ENCODE measurements at regions not wholly inside any gene's neighbourhood (a gene's known extent, or its start where the extent isn't known, plus 50 kb on each side); places are given as distances from the start of the nearest gene placed in this dataset.

DNA sequence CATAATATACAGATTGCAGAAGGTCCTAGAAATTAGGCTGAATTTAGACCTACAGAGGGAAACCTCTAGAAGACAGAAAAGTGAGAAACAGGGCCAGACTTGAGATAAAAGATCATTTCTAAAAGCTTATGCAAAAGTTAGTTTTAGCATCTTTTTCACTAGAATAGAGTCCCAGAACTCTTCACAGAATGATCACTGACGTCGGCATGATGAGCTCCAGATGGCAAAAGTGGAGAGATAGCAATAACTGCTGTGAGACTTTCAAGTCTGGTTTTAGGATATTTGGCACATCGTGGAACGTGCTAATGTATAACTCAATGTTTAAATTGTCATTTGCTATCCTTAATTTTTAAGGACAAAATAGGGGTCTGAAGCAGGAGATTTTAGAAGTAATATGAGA lies 1050.7 kb upstream of the CELF4 start:
- Histone ChIP-seq H3K4me3 (ENCODE audit: low read length in 2 of 2) (no peak overlapping the region), H3K27ac (replicated peaks; ENCODE audit: low read length) (no peak overlapping the region), H2BK5ac (ENCODE audit: low read length) (no peak overlapping the region), H3K14ac (ENCODE audit: low read length) (no peak overlapping the region), H3K4ac (ENCODE audit: low read length) (no peak overlapping the region), H2AK5ac (ENCODE audit: low read depth, low read length) (no peak overlapping the region), H3K27me3 (ENCODE audit: control insufficient read depth in 3 of 3, insufficient read depth in 3 of 3, low read depth in 1 of 3, low read length in 3 of 3) (no peaks in the 10 kb centered on the region), H2BK15ac (ENCODE audit: low read length) (no peak overlapping the region), H3K79me1 (ENCODE audit: low read depth, low read length) (no peaks in the 10 kb centered on the region), H3K18ac (ENCODE audit: low read length) (no peak overlapping the region), H4K8ac (ENCODE audit: low read depth, low read length) (no peak overlapping the region), H3K4me2 (ENCODE audit: insufficient read depth, low read length, poor library complexity, severe bottlenecking) (no peak overlapping the region), H2AFZ (ENCODE audit: low read length) (no peak overlapping the region), H2BK120ac (ENCODE audit: low read depth, low read length) (no peak overlapping the region), H3K36me3 (replicated peaks in 1 of 2; ENCODE audit: control insufficient read depth in 2 of 2, insufficient read depth in 2 of 2, low read length in 2 of 2) (no peaks in the 10 kb centered on the region), H3K4me1 (ENCODE audit: control insufficient read depth in 2 of 2, insufficient read depth in 1 of 2, low read depth in 1 of 2, low read length in 2 of 2) (no peaks in the 10 kb centered on the region), H3K23ac (ENCODE audit: low read depth, low read length, poor library complexity) (no peak overlapping the region), H2BK12ac (ENCODE audit: low read length) (no peak overlapping the region), H3K9me3 (replicated peaks in 1 of 2; ENCODE audit: control insufficient read depth in 2 of 2, insufficient read depth in 1 of 2, low read depth in 1 of 2, low read length in 2 of 2) (no peaks in the 10 kb centered on the region), H3K9ac (ENCODE audit: low read depth, low read length, poor library complexity) (no peak overlapping the region), H4K91ac (ENCODE audit: low read depth, low read length, poor library complexity) (no peak overlapping the region)
- no peak for DNase-seq (ENCODE audit: low spot score)
- WGBS, 2 donors (ENCODE audit: extremely low coverage in 2 of 2, insufficient read length in 2 of 2, insufficient replicate concordance in 1 of 2) = no CpG with 5 or more reads among the region's 4 CpGs

DNA sequence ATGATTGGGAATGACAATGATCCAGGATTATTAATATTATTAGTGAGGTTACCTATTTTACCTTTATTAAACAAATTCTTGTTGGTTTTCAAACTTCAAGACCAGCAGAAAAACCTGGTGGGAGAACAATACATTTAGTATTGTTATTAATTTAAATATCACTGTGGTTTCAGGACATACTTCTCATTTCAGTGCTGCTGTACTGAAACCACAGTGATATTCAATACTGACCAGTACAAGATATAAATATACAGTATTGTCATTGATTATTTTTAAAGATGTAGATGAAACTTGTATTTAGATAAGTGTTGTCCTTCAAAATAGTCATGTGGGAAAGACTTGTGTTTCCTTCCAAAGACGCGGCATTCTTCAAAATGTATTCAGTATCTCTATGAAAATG lies 1047.3 kb upstream of the CELF4 start:
- no peak overlapping the region for H2BK12ac ChIP-seq (ENCODE audit: low read length)
- H3K4me1 ChIP-seq (ENCODE audit: control insufficient read depth in 2 of 2, insufficient read depth in 1 of 2, low read depth in 1 of 2, low read length in 2 of 2) = no peaks in the 10 kb centered on the region
- H2BK120ac ChIP-seq (ENCODE audit: low read depth, low read length) = no peak overlapping the region
- no peaks in the 10 kb centered on the region for H3K27me3 ChIP-seq (ENCODE audit: control insufficient read depth in 3 of 3, insufficient read depth in 3 of 3, low read depth in 1 of 3, low read length in 3 of 3)
- H3K4me3 ChIP-seq (ENCODE audit: low read length in 2 of 2) = no peak overlapping the region
- no peak overlapping the region for H3K18ac ChIP-seq (ENCODE audit: low read length)
- no peak overlapping the region for H4K8ac ChIP-seq (ENCODE audit: low read depth, low read length)
- H4K91ac ChIP-seq (ENCODE audit: low read depth, low read length, poor library complexity) = no peak overlapping the region
- no peak overlapping the region for H3K4me2 ChIP-seq (ENCODE audit: insufficient read depth, low read length, poor library complexity, severe bottlenecking)
- H3K36me3 ChIP-seq (replicated peaks in 1 of 2; ENCODE audit: control insufficient read depth in 2 of 2, insufficient read depth in 2 of 2, low read length in 2 of 2) = no peaks in the 10 kb centered on the region
- no peak overlapping the region for H3K27ac ChIP-seq (replicated peaks; ENCODE audit: low read length)
- no CpG with 5 or more reads among the region's 2 CpGs for WGBS, 2 donors (ENCODE audit: extremely low coverage in 2 of 2, insufficient read length in 2 of 2, insufficient replicate concordance in 1 of 2)
- H2AK5ac ChIP-seq (ENCODE audit: low read depth, low read length) = no peak overlapping the region
- no peak overlapping the region for H2AFZ ChIP-seq (ENCODE audit: low read length)
- no peak overlapping the region for H3K14ac ChIP-seq (ENCODE audit: low read length)
- H3K9me3 ChIP-seq (replicated peaks in 1 of 2; ENCODE audit: control insufficient read depth in 2 of 2, insufficient read depth in 1 of 2, low read depth in 1 of 2, low read length in 2 of 2) = no peaks in the 10 kb centered on the region
- no peak overlapping the region for H3K4ac ChIP-seq (ENCODE audit: low read length)
- H2BK15ac ChIP-seq (ENCODE audit: low read length) = no peak overlapping the region
- H2BK5ac ChIP-seq (ENCODE audit: low read length) = no peak overlapping the region
- H3K79me1 ChIP-seq (ENCODE audit: low read depth, low read length) = no peaks in the 10 kb centered on the region
- DNase-seq (ENCODE audit: low spot score) = no peak
- no peak overlapping the region for H3K9ac ChIP-seq (ENCODE audit: low read depth, low read length, poor library complexity)
- no peak overlapping the region for H3K23ac ChIP-seq (ENCODE audit: low read depth, low read length, poor library complexity)

DNA sequence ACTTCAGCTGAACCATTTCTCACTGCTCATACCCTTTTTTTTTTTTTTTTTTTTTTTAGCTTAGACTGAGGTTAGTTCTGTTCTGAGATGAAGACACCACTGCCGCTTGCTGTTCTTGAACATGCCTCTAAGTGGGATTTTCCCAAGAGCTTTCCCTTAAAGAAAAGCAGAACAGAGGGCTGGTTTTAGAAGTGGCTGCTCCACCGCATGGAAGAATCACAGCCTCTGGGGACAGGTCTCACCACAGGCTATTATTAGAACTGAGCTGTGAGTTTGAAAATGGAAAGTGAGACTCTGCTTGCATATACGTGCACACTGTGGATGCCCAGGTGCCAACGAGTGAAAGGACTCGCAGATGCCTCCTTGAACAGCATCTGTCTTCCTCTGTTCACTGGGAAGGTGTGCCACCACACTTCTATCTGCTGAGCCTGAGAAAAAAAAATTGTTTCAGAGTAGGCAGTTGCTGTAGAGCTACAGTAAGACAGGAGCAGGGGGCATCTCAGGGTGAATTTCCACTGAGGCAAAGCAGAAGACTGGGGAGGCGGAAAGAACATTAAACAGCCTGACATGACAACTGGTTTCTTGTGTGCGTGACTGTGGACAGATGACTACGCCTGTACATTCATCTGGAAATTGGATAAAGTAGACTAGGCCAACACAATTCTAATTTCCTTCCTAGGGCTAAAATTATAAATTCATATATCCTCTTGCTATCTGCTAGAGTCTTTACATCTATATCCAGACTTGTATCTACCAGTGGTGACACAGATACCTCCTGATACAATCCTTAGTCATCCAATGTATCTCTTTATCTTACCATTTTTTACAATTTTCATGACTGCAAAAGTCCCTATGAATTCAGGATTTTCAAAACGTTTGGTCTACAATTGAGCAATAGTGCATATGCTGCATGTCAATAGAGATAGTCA lies 1045.7 kb upstream of the CELF4 start:
- Histone ChIP-seq H3K36me3 (replicated peaks in 1 of 2; ENCODE audit: control insufficient read depth in 2 of 2, insufficient read depth in 2 of 2, low read length in 2 of 2) (no peaks in the 10 kb centered on the region), H2BK5ac (ENCODE audit: low read length) (no peak overlapping the region), H4K91ac (ENCODE audit: low read depth, low read length, poor library complexity) (no peak overlapping the region), H3K14ac (ENCODE audit: low read length) (no peak overlapping the region), H3K4me1 (ENCODE audit: control insufficient read depth in 2 of 2, insufficient read depth in 1 of 2, low read depth in 1 of 2, low read length in 2 of 2) (no peaks in the 10 kb centered on the region), H2AFZ (ENCODE audit: low read length) (no peak overlapping the region), H3K4me3 (ENCODE audit: low read length in 2 of 2) (no peak overlapping the region), H3K79me1 (ENCODE audit: low read depth, low read length) (no peaks in the 10 kb centered on the region), H3K9me3 (replicated peaks in 1 of 2; ENCODE audit: control insufficient read depth in 2 of 2, insufficient read depth in 1 of 2, low read depth in 1 of 2, low read length in 2 of 2) (no peaks in the 10 kb centered on the region), H2BK12ac (ENCODE audit: low read length) (no peak overlapping the region), H4K8ac (ENCODE audit: low read depth, low read length) (no peak overlapping the region), H3K27me3 (ENCODE audit: control insufficient read depth in 3 of 3, insufficient read depth in 3 of 3, low read depth in 1 of 3, low read length in 3 of 3) (no peaks in the 10 kb centered on the region), H2BK15ac (ENCODE audit: low read length) (no peak overlapping the region), H3K9ac (ENCODE audit: low read depth, low read length, poor library complexity) (no peak overlapping the region), H3K23ac (ENCODE audit: low read depth, low read length, poor library complexity) (no peak overlapping the region), H2BK120ac (ENCODE audit: low read depth, low read length) (no peak overlapping the region), H3K18ac (ENCODE audit: low read length) (no peak overlapping the region), H3K4ac (ENCODE audit: low read length) (no peak overlapping the region), H2AK5ac (ENCODE audit: low read depth, low read length) (no peak overlapping the region), H3K4me2 (ENCODE audit: insufficient read depth, low read length, poor library complexity, severe bottlenecking) (no peak overlapping the region), H3K27ac (replicated peaks; ENCODE audit: low read length) (no peak overlapping the region)
- no CpG with 5 or more reads among the region's 9 CpGs for WGBS, 2 donors (ENCODE audit: extremely low coverage in 2 of 2, insufficient read length in 2 of 2, insufficient replicate concordance in 1 of 2)
- DNase-seq (ENCODE audit: low spot score) = no peak

DNA sequence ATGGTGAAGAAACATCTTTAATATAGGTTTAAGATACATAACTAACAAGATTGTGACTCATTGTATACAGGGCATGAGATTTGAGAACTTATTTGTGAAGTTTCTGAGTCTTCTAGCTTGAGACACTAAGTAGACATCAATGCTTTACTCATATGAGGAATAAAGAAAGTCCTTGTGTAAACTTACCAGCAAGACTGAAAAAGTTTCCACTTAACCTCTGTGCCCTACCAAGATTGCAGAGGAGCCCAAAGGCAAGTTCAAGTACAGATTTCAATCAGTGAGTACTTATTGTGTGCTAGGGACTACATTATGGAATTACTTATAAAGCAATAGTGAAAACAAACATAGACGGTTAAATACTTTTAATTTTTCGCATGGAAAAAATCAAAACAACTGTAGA lies 1041.2 kb upstream of the CELF4 start:
- Histone ChIP-seq H3K18ac (ENCODE audit: low read length) (no peak overlapping the region), H3K36me3 (replicated peaks in 1 of 2; ENCODE audit: control insufficient read depth in 2 of 2, insufficient read depth in 2 of 2, low read length in 2 of 2) (no peaks in the 10 kb centered on the region), H3K27me3 (ENCODE audit: control insufficient read depth in 3 of 3, insufficient read depth in 3 of 3, low read depth in 1 of 3, low read length in 3 of 3) (no peaks in the 10 kb centered on the region), H3K27ac (replicated peaks; ENCODE audit: low read length) (no peak overlapping the region), H2BK15ac (ENCODE audit: low read length) (no peak overlapping the region), H3K9ac (ENCODE audit: low read depth, low read length, poor library complexity) (no peak overlapping the region), H4K91ac (ENCODE audit: low read depth, low read length, poor library complexity) (no peak overlapping the region), H3K9me3 (replicated peaks in 1 of 2; ENCODE audit: control insufficient read depth in 2 of 2, insufficient read depth in 1 of 2, low read depth in 1 of 2, low read length in 2 of 2) (no peaks in the 10 kb centered on the region), H2AFZ (ENCODE audit: low read length) (no peak overlapping the region), H3K23ac (ENCODE audit: low read depth, low read length, poor library complexity) (no peak overlapping the region), H3K14ac (ENCODE audit: low read length) (no peak overlapping the region), H3K79me1 (ENCODE audit: low read depth, low read length) (no peaks in the 10 kb centered on the region), H2BK12ac (ENCODE audit: low read length) (no peak overlapping the region), H2BK120ac (ENCODE audit: low read depth, low read length) (no peak overlapping the region), H2AK5ac (ENCODE audit: low read depth, low read length) (no peak overlapping the region), H3K4me2 (ENCODE audit: insufficient read depth, low read length, poor library complexity, severe bottlenecking) (no peak overlapping the region), H3K4me1 (ENCODE audit: control insufficient read depth in 2 of 2, insufficient read depth in 1 of 2, low read depth in 1 of 2, low read length in 2 of 2) (peaks cover 0 to 6% of the 10 kb centered on the region in 2 donors), H2BK5ac (ENCODE audit: low read length) (no peak overlapping the region), H3K4ac (ENCODE audit: low read length) (no peak overlapping the region), H4K8ac (ENCODE audit: low read depth, low read length) (no peak overlapping the region), H3K4me3 (ENCODE audit: low read length in 2 of 2) (no peak overlapping the region)
- no peak for DNase-seq (ENCODE audit: low spot score)
- WGBS, 2 donors (ENCODE audit: extremely low coverage in 2 of 2, insufficient read length in 2 of 2, insufficient replicate concordance in 1 of 2) = no CpG with 5 or more reads among the region's 2 CpGs

Measured in neuronal stem cell (in vitro differentiated cells).